Neuronal stem cell (in vitro differentiated cells): ENCODE measurements at regions not wholly inside any gene's neighbourhood (a gene's known extent, or its start where the extent isn't known, plus 50 kb on each side); places are given as distances from the start of the nearest gene placed in this dataset.
A peak's percentile ranks its signal among the peaks of the same experiment; 100 is the strongest.

Source experiments
- DNase-seq: peaks from one replicate; pipeline ENCODE4 v3.0.0-alpha.2; 2013; ENCODE audit warnings: low spot score
- H2AFZ ChIP-seq: one replicate; pipeline ENCODE4 v1.6.1; 2013; ENCODE audit warnings: mild to moderate bottlenecking, low read length, inconsistent platforms
- H2AK5ac ChIP-seq: 2 replicates; pipeline ENCODE4 v1.6.1; 2013; ENCODE audit warnings: low read depth, mild to moderate bottlenecking, inconsistent platforms, low read length, moderate library complexity, mixed read lengths
- H2BK120ac ChIP-seq: 2 replicates; pipeline ENCODE4 v1.6.1; 2013; ENCODE audit warnings: low read depth, mild to moderate bottlenecking, inconsistent platforms, low read length, moderate library complexity, mixed read lengths
- H2BK12ac ChIP-seq: one replicate; pipeline ENCODE4 v1.6.1; 2013; ENCODE audit warnings: low read length, inconsistent platforms
- H2BK15ac ChIP-seq: 2 replicates; pipeline ENCODE4 v1.6.1; 2013; ENCODE audit warnings: mild to moderate bottlenecking, low read length, inconsistent platforms, mixed read lengths
- H2BK5ac ChIP-seq: one replicate; pipeline ENCODE4 v1.6.1; 2013; ENCODE audit warnings: inconsistent platforms, mild to moderate bottlenecking, low read length, moderate library complexity
- H3K14ac ChIP-seq: one replicate; pipeline ENCODE4 v1.6.1; 2013; ENCODE audit warnings: low read length, inconsistent platforms
- H3K18ac ChIP-seq: 2 replicates; pipeline ENCODE4 v1.6.1; 2013; ENCODE audit warnings: low read length, inconsistent platforms
- H3K23ac ChIP-seq: 2 replicates; pipeline ENCODE4 v1.6.1; 2013; ENCODE audit warnings: low read depth, mild to moderate bottlenecking, mixed read lengths, low read length, inconsistent platforms; ENCODE audit not compliant: poor library complexity
- H3K27ac ChIP-seq: replicated peaks from 3 replicates; pipeline ENCODE4 v1.5.1; 2013; ENCODE audit warnings: low read length, inconsistent platforms
- H3K27me3 ChIP-seq, 3 experiments: 2 replicates each; pipeline ENCODE4 v1.6.1; 2013; ENCODE audit warnings: low read length in 3 of 3, mild to moderate bottlenecking in 2 of 3, inconsistent platforms in 1 of 3, low read depth in 1 of 3, mixed read lengths in 1 of 3, moderate library complexity in 1 of 3; ENCODE audit not compliant: control insufficient read depth in 3 of 3, insufficient read depth in 3 of 3
- H3K36me3 ChIP-seq, 2 donors: replicated peaks in 1 of 2; 2 replicates each; pipeline ENCODE4 v1.6.1; 2013; ENCODE audit warnings: low read length in 2 of 2; ENCODE audit not compliant: control insufficient read depth in 2 of 2, insufficient read depth in 2 of 2
- H3K4ac ChIP-seq: 2 replicates; pipeline ENCODE4 v1.6.1; 2013; ENCODE audit warnings: inconsistent platforms, mild to moderate bottlenecking, low read length, moderate library complexity
- H3K4me1 ChIP-seq, 2 donors: 1 replicate in 1 of 2; 2 replicates in 1 of 2; pipeline ENCODE4 v1.6.1; 2013; ENCODE audit warnings: low read length in 2 of 2, low read depth in 1 of 2; ENCODE audit not compliant: control insufficient read depth in 2 of 2, insufficient read depth in 1 of 2
- H3K4me2 ChIP-seq: one replicate; pipeline ENCODE4 v1.6.1; 2013; ENCODE audit warnings: mild to moderate bottlenecking, low read length, inconsistent platforms; ENCODE audit not compliant: insufficient read depth, poor library complexity, severe bottlenecking
- H3K4me3 ChIP-seq, 2 donors: 2 replicates each; pipeline ENCODE4 v1.5.1; 2013; ENCODE audit warnings: low read length in 2 of 2, mild to moderate bottlenecking in 2 of 2, inconsistent platforms in 1 of 2, moderate library complexity in 1 of 2
- H3K79me1 ChIP-seq: one replicate; pipeline ENCODE4 v1.6.1; 2013; ENCODE audit warnings: low read depth, mild to moderate bottlenecking, inconsistent platforms, low read length, moderate library complexity
- H3K9ac ChIP-seq: one replicate; pipeline ENCODE4 v1.6.1; 2013; ENCODE audit warnings: mild to moderate bottlenecking, low read depth, low read length, inconsistent platforms; ENCODE audit not compliant: poor library complexity
- H3K9me3 ChIP-seq, 2 donors: replicated peaks in 1 of 2; 2 replicates each; pipeline versions ENCODE3 to v1.6.1; 2013; ENCODE audit warnings: low read length in 2 of 2, mild to moderate bottlenecking in 2 of 2, inconsistent platforms in 1 of 2, low read depth in 1 of 2, mixed read lengths in 1 of 2, moderate library complexity in 1 of 2; ENCODE audit not compliant: control insufficient read depth in 2 of 2, insufficient read depth in 1 of 2
- H4K8ac ChIP-seq: one replicate; pipeline ENCODE4 v1.6.1; 2013; ENCODE audit warnings: low read depth, mild to moderate bottlenecking, inconsistent platforms, low read length, moderate library complexity
- H4K91ac ChIP-seq: one replicate; pipeline ENCODE4 v1.6.1; 2013; ENCODE audit warnings: low read length, low read depth, mild to moderate bottlenecking, inconsistent platforms; ENCODE audit not compliant: poor library complexity
- WGBS, 2 donors: extraction: QIAGEN DNeasy Blood & Tissue Kit; methylation state at CpG; one replicate each; pipeline ENCODE4 v1.1.7; 2013; ENCODE audit warnings: missing lambda C conversion rate in 2 of 2, mixed read lengths in 1 of 2; ENCODE audit not compliant: insufficient read length in 2 of 2, insufficient replicate concordance in 1 of 2; ENCODE audit errors: extremely low coverage in 2 of 2; 5-methylcytosine and 5-hydroxymethylcytosine counted together

GRCh38 chr5:74521401-74521800, 119.1 kb downstream of the ENC1 start:
- no CpG with 5 or more reads among the region's 3 CpGs for WGBS, 2 donors
- Histone ChIP-seq H3K27me3 (no peaks in the 10 kb centered on the region), H3K18ac (no peak overlapping the region), H2AFZ (no peak overlapping the region), H2AK5ac (no peak overlapping the region), H3K4me1 (peaks cover 0 to 3% of the 10 kb centered on the region in 2 donors), H3K4ac (no peak overlapping the region), H3K4me2 (no peak overlapping the region), H2BK15ac (no peak overlapping the region), H4K91ac (no peak overlapping the region), H3K27ac (no peak overlapping the region), H2BK12ac (no peak overlapping the region), H3K14ac (no peak overlapping the region), H2BK120ac (no peak overlapping the region), H3K36me3 (no peaks in the 10 kb centered on the region), H3K23ac (no peak overlapping the region), H3K9me3 (peaks cover 8 to 22% of the 10 kb centered on the region in 2 donors), H2BK5ac (no peak overlapping the region), H3K4me3 (no peak overlapping the region), H4K8ac (no peak overlapping the region), H3K9ac (no peak overlapping the region), H3K79me1 (no peaks in the 10 kb centered on the region)
- DNase-seq: no peak

- no peak for DNase-seq
- no CpG with 5 or more reads among the region's 4 CpGs for WGBS, 2 donors
Observed at GRCh38 chr5:74519679-74520078, 120.8 kb downstream of the ENC1 start.

GRCh38 chr5:74519161-74519571, 121.4 kb downstream of the ENC1 start:
- H3K36me3 ChIP-seq: no peaks in the 10 kb centered on the region
- H2BK15ac ChIP-seq: no peak overlapping the region
- no peak for DNase-seq
- peaks cover 0 to 15% of the 10 kb centered on the region in 2 donors for H3K4me1 ChIP-seq
- H3K27ac ChIP-seq: no peak overlapping the region
- WGBS, 2 donors: no CpG with 5 or more reads among the region's 7 CpGs
- H3K14ac ChIP-seq: no peak overlapping the region
- H2AK5ac ChIP-seq: peak overlapping the region; percentile 6
- no peak overlapping the region for H2BK5ac ChIP-seq
- H3K23ac ChIP-seq: no peak overlapping the region
- H3K9me3 ChIP-seq: peaks cover 2 to 13% of the 10 kb centered on the region in 2 donors
- no peak overlapping the region for H4K8ac ChIP-seq
- H2BK120ac ChIP-seq: no peak overlapping the region
- no peak overlapping the region for H3K4me3 ChIP-seq
- no peak overlapping the region for H2AFZ ChIP-seq
- H3K4ac ChIP-seq: no peak overlapping the region
- no peak overlapping the region for H4K91ac ChIP-seq
- H3K4me2 ChIP-seq: no peak overlapping the region
- H3K9ac ChIP-seq: peak overlapping the region; percentile 24
- no peaks in the 10 kb centered on the region for H3K27me3 ChIP-seq
- no peak overlapping the region for H2BK12ac ChIP-seq
- H3K18ac ChIP-seq: peak overlapping the region; percentile 22
- H3K79me1 ChIP-seq: no peaks in the 10 kb centered on the region

More at GRCh38 chr5:74519679-74520078, 120.8 kb downstream of the ENC1 start:
- Histone ChIP-seq H2AFZ (no peak overlapping the region), H2BK5ac (no peak overlapping the region), H3K79me1 (no peaks in the 10 kb centered on the region), H3K4me3 (no peak overlapping the region), H3K14ac (no peak overlapping the region), H3K27me3 (no peaks in the 10 kb centered on the region), H3K9ac (no peak overlapping the region), H3K4me2 (no peak overlapping the region), H2AK5ac (no peak overlapping the region), H4K91ac (no peak overlapping the region), H3K27ac (no peak overlapping the region), H2BK120ac (no peak overlapping the region), H3K36me3 (no peaks in the 10 kb centered on the region), H4K8ac (no peak overlapping the region), H3K4me1 (peaks cover 0 to 14% of the 10 kb centered on the region in 2 donors), H3K23ac (no peak overlapping the region), H2BK12ac (no peak overlapping the region), H3K9me3 (peaks cover 3 to 16% of the 10 kb centered on the region in 2 donors), H2BK15ac (no peak overlapping the region), H3K18ac (no peak overlapping the region), H3K4ac (no peak overlapping the region)

- H2BK12ac ChIP-seq: no peak overlapping the region
- no peak overlapping the region for H3K14ac ChIP-seq
- peaks cover 0 to 20% of the 10 kb centered on the region in 2 donors for H3K4me1 ChIP-seq
- H2BK15ac ChIP-seq: no peak overlapping the region
- H3K9me3 ChIP-seq: peaks cover 0 to 6% of the 10 kb centered on the region in 2 donors
- no peak overlapping the region for H4K91ac ChIP-seq
- H3K79me1 ChIP-seq: no peaks in the 10 kb centered on the region
- H3K4ac ChIP-seq: no peak overlapping the region
- H3K23ac ChIP-seq: no peak overlapping the region
- H3K4me2 ChIP-seq: no peak overlapping the region
- no peak overlapping the region for H3K18ac ChIP-seq
- H2AFZ ChIP-seq: no peak overlapping the region
- H3K36me3 ChIP-seq: no peaks in the 10 kb centered on the region
- H2BK5ac ChIP-seq: no peak overlapping the region
- H3K27ac ChIP-seq: no peak overlapping the region
- no peak overlapping the region for H2BK120ac ChIP-seq
- H3K27me3 ChIP-seq: no peaks in the 10 kb centered on the region
- H3K9ac ChIP-seq: no peak overlapping the region
- no peak overlapping the region for H2AK5ac ChIP-seq
- no peak overlapping the region for H4K8ac ChIP-seq
- H3K4me3 ChIP-seq: no peak overlapping the region
- no peak for DNase-seq
Observed at GRCh38 chr5:74517700-74518099, 122.8 kb downstream of the ENC1 start.
